Panc1 (cell line): ENCODE measurements at regions not wholly inside any gene's neighbourhood (a gene's known extent, or its start where the extent isn't known, plus 50 kb on each side); places are given as distances from the start of the nearest gene placed in this dataset.

Experiments
- ATAC-seq: fragments of 200-7000 bp; cut with Tn5 transposase; 2 replicates; pipeline ENCODE4 v1.9.1; 2020; ENCODE audit warnings: mild to moderate bottlenecking, moderate library complexity
- BruUV-seq: library from RNA; stranded (reverse); fragments of 400-500 nt; replicated peaks from 2 replicates; lab custom pipeline; 2021; lab: Mats Ljungman, UMichigan
- CTCF ChIA-PET: fragments of 300-600 bp; sonication (Branson Sonifier 250); formaldehyde crosslinking; loops from one replicate; lab custom pipeline; 2022; ENCODE audit warnings: antibody characterized with exemption; lab: Charles Lee
- POLR2A ChIA-PET: fragments of 300-600 bp; sonication (Branson Sonifier 250); formaldehyde crosslinking; loops from one replicate; lab custom pipeline; 2022; ENCODE audit warnings: antibody characterized with exemption; lab: Charles Lee
- DNase-seq: peaks from one replicate; pipeline ENCODE4 v3.0.0-alpha.2; 2010; ENCODE audit warnings: low read depth, low spot score
- H3K27ac ChIP-seq: 2 replicates; pipeline ENCODE4 v1.5.1; 2011; ENCODE audit warnings: mild to moderate bottlenecking, low read length, inconsistent platforms
- H3K27me3 ChIP-seq: fragments of 200-500 bp; sonication (Bioruptor generic); 2 replicates; pipeline ENCODE4 v1.6.0; 2014; ENCODE audit warnings: low read length, inconsistent platforms; ENCODE audit not compliant: control insufficient read depth, insufficient read depth
- H3K36me3 ChIP-seq: fragments of 200-500 bp; sonication (Bioruptor generic); 2 replicates; pipeline ENCODE4 v1.5.1; 2014; ENCODE audit warnings: inconsistent platforms, mild to moderate bottlenecking, low read length, moderate library complexity; ENCODE audit not compliant: control insufficient read depth, insufficient read depth
- H3K4me1 ChIP-seq: 2 replicates; pipeline ENCODE4 v1.5.1; 2011; ENCODE audit warnings: inconsistent platforms, mild to moderate bottlenecking, low read length, moderate library complexity; ENCODE audit not compliant: control insufficient read depth, insufficient read depth
- H3K4me3 ChIP-seq, 2 experiments: 2 replicates each; pipeline ENCODE4 v1.5.1; 2011 to 2012; ENCODE audit warnings: low read depth in 2 of 2, low read length in 2 of 2, mild to moderate bottlenecking in 2 of 2, inconsistent platforms in 1 of 2, moderate library complexity in 1 of 2
- H3K9me3 ChIP-seq: fragments of 200-500 bp; sonication (Bioruptor generic); 2 replicates; pipeline ENCODE4 v1.5.1; 2014; ENCODE audit warnings: low read depth, mild to moderate bottlenecking, inconsistent platforms, low read length, moderate library complexity; ENCODE audit not compliant: control insufficient read depth, insufficient read depth
- CTCF ChIP-seq: fragments of 450-650 bp; IDR thresholded peaks from 2 replicates; pipeline ENCODE4 v1.5.1; 2017; ENCODE audit warnings: mild to moderate bottlenecking
- POLR2AphosphoS5 ChIP-seq: IDR thresholded peaks from 2 replicates; pipeline ENCODE4 v1.6.1; 2012; ENCODE audit warnings: mild to moderate bottlenecking, low read depth, low read length, moderate library complexity
- REST ChIP-seq, 2 experiments: IDR thresholded peaks; 2 replicates each; pipeline ENCODE4 v1.6.1; 2011 to 2012; ENCODE audit warnings: low read depth in 2 of 2, control low read depth in 1 of 2, low read length in 1 of 2, mild to moderate bottlenecking in 1 of 2, moderate library complexity in 1 of 2; ENCODE audit not compliant: insufficient read depth in 1 of 2
- SIN3A ChIP-seq: IDR thresholded peaks from 2 replicates; pipeline ENCODE4 v1.6.1; 2012; ENCODE audit warnings: low read depth, mild to moderate bottlenecking, low read length, moderate library complexity, borderline replicate concordance; ENCODE audit not compliant: insufficient read depth
- TCF7L2 ChIP-seq: IDR thresholded peaks from 2 replicates; pipeline ENCODE4 v1.6.1; 2011; ENCODE audit warnings: mild to moderate bottlenecking, low read depth, low read length, inconsistent platforms
- in situ Hi-C: cut with HindIII; loops from 2 replicates; pipeline ENCODE4 v1.10.0; 2016; ENCODE audit warnings: low sequenced_read_pairs, low pct_unique_long_range_greater_than_20kb
- intact Hi-C: fragments of 100-400 bp; cut with micrococcal nuclease; formaldehyde crosslinking; loops from one replicate; pipeline ENCODE4 v1.10.0; 2022; ENCODE audit not compliant: unreplicated experiment

- no TSS peak for BruUV-seq
- Histone ChIP-seq H3K27me3 (no peaks in the 10 kb centered on the region), H3K27ac (no peak overlapping the region), H3K4me3 (no peak overlapping the region), H3K4me1 (no peaks in the 10 kb centered on the region), H3K9me3 (no peaks in the 10 kb centered on the region), H3K36me3 (no peaks in the 10 kb centered on the region)
- DNase-seq (no peak), ATAC-seq (no peak)
- no peak for TF ChIP-seq CTCF
- no peak for TF ChIP-seq SIN3A
- TF ChIP-seq TCF7L2, result no peak
- no peak for TF ChIP-seq POLR2AphosphoS5
- TF ChIP-seq REST (IDR thresholded peaks at IDR 0.05; ENCODE audit: insufficient read depth in 1 of 2, low read depth in 2 of 2, low read length in 1 of 2), result no peak
- in situ Hi-C loops, result no loop called here
- CTCF ChIA-PET, result no interaction called here
- POLR2A ChIA-PET, result no interaction called here
- intact Hi-C loops, result no loop called here
Observed at GRCh38 chr20:56117350-56117749, 112.0 kb upstream of the CBLN4 start.

GRCh38 chr20:56121850-56122249, 116.5 kb upstream of the CBLN4 start:
- no peaks in the 10 kb centered on the region for H3K27me3 ChIP-seq
- ATAC-seq (no peak), DNase-seq (no peak)
- no peaks in the 10 kb centered on the region for H3K9me3 ChIP-seq
- ChIA-PET POLR2A (no interaction called here), CTCF (no interaction called here)
- BruUV-seq, result no TSS peak
- H3K4me3 ChIP-seq, result no peak overlapping the region
- no peak for TF ChIP-seq SIN3A
- TF ChIP-seq TCF7L2, result no peak
- no peak for TF ChIP-seq CTCF
- no peak for TF ChIP-seq POLR2AphosphoS5
- TF ChIP-seq REST (IDR thresholded peaks at IDR 0.05; ENCODE audit: insufficient read depth in 1 of 2, low read depth in 2 of 2, low read length in 1 of 2), result no peak
- H3K27ac ChIP-seq, result no peak overlapping the region
- no peaks in the 10 kb centered on the region for H3K4me1 ChIP-seq
- intact Hi-C loops (no loop called here), in situ Hi-C loops (no loop called here)
- H3K36me3 ChIP-seq, result no peaks in the 10 kb centered on the region
